ENCODE measurements at regions not wholly inside any gene's neighbourhood (a gene's known extent, or its start where the extent isn't known, plus 50 kb on each side); places are given as distances from the start of the nearest gene placed in this dataset.

GRCh38 chr12:118773956-118774723, 207.2 kb upstream of the SRRM4 start:
- peak overlapping the region; percentile 90 for H3K9ac ChIP-seq (ENCODE audit: low read length)
- H3K9me2 ChIP-seq (ENCODE audit: insufficient read depth, low read length) = no peaks in the 10 kb centered on the region
- H3K4me2 ChIP-seq (ENCODE audit: low read length) = peak overlapping the region; percentile 30
- peak overlapping the region; percentile 80 for H2AFZ ChIP-seq (ENCODE audit: low read depth, low read length)
- H3K27ac ChIP-seq (ENCODE audit: low read length) = peak overlapping the region; percentile 94
- TF ChIP-seq TAF1 (IDR thresholded peaks at IDR 0.05; ENCODE audit: low read depth) (peak; percentile 79), EZH2 (IDR thresholded peaks at IDR 0.05; ENCODE audit: borderline replicate concordance, insufficient read depth, low read length, poor library complexity, severe bottlenecking) (no peak), SMC3 (conservative IDR thresholded peaks at IDR 0.05; ENCODE audit: poor library complexity) (peak; percentile 65), RAD21 (conservative IDR thresholded peaks at IDR 0.05) (peak; percentile 53), MXI1 (conservative IDR thresholded peaks at IDR 0.05; ENCODE audit: poor library complexity, severe bottlenecking) (peak; percentile 93), EP300 (conservative IDR thresholded peaks at IDR 0.05; ENCODE audit: poor library complexity, severe bottlenecking) (peak; percentile 75), REST (IDR thresholded peaks at IDR 0.05; ENCODE audit: borderline replicate concordance) (peak; percentile 46), POLR2AphosphoS5 (IDR thresholded peaks at IDR 0.05) (peak; percentile 84), CTCF (IDR thresholded peaks at IDR 0.05; ENCODE audit: poor library complexity, severe bottlenecking) (no peak)
- no peaks in the 10 kb centered on the region for H3K79me2 ChIP-seq (replicated peaks; ENCODE audit: insufficient read depth, low read length)
- no peaks in the 10 kb centered on the region for H3K9me3 ChIP-seq (ENCODE audit: low read length)
- no peaks in the 10 kb centered on the region for H3K27me3 ChIP-seq (ENCODE audit: insufficient read depth, low read depth, low read length)
- H3F3A ChIP-seq (ENCODE audit: insufficient read depth, low read length, poor library complexity, severe bottlenecking) = peaks cover 3% of the 10 kb centered on the region
- no peaks in the 10 kb centered on the region for H3K36me3 ChIP-seq (ENCODE audit: insufficient read depth, low read length)
- H3K4me3 ChIP-seq (ENCODE audit: low read length) = peak overlapping the region; percentile 69
- no peaks in the 10 kb centered on the region for H4K20me1 ChIP-seq (ENCODE audit: insufficient read depth)

- H3K4me3 ChIP-seq (ENCODE audit: low read length) = no peak overlapping the region
- TF ChIP-seq SMC3 (conservative IDR thresholded peaks at IDR 0.05; ENCODE audit: poor library complexity) (no peak), EZH2 (IDR thresholded peaks at IDR 0.05; ENCODE audit: borderline replicate concordance, insufficient read depth, low read length, poor library complexity, severe bottlenecking) (no peak), RAD21 (conservative IDR thresholded peaks at IDR 0.05) (no peak)
- H3K4me2 ChIP-seq (ENCODE audit: low read length) = no peak overlapping the region
- no peaks in the 10 kb centered on the region for H3K27me3 ChIP-seq (ENCODE audit: insufficient read depth, low read depth, low read length)
- H4K20me1 ChIP-seq (ENCODE audit: insufficient read depth) = no peaks in the 10 kb centered on the region
- no peak overlapping the region for H2AFZ ChIP-seq (ENCODE audit: low read depth, low read length)
- H3K36me3 ChIP-seq (ENCODE audit: insufficient read depth, low read length) = no peaks in the 10 kb centered on the region
- no peak overlapping the region for H3K27ac ChIP-seq (ENCODE audit: low read length)
- H3K9me2 ChIP-seq (ENCODE audit: insufficient read depth, low read length) = no peaks in the 10 kb centered on the region
- H3F3A ChIP-seq (ENCODE audit: insufficient read depth, low read length, poor library complexity, severe bottlenecking) = peaks cover 3% of the 10 kb centered on the region
- H3K9me3 ChIP-seq (ENCODE audit: low read length) = no peaks in the 10 kb centered on the region
- no peaks in the 10 kb centered on the region for H3K79me2 ChIP-seq (replicated peaks; ENCODE audit: insufficient read depth, low read length)
- no peak overlapping the region for H3K9ac ChIP-seq (ENCODE audit: low read length)
Observed at GRCh38 chr12:118777504-118777903, 203.8 kb upstream of the SRRM4 start.
